Suprapubic skin (tissue), 4 donors: ENCODE measurements at regions not wholly inside any gene's neighbourhood (a gene's known extent, or its start where the extent isn't known, plus 50 kb on each side); places are given as distances from the start of the nearest gene placed in this dataset.

Experiments used
- DNase-seq, 2 donors: peaks; one replicate each; pipeline ENCODE4 v3.0.0-alpha.2; 2019; ENCODE audit warnings: low spot score in 2 of 2
- H3K27ac ChIP-seq: fragments of 200-600 bp; sonication (generic); one replicate; pipeline ENCODE4 v1.5.1; 2019
- H3K27me3 ChIP-seq: fragments of 200-600 bp; sonication (generic); one replicate; pipeline ENCODE4 v1.5.1; 2019
- H3K36me3 ChIP-seq: fragments of 200-600 bp; sonication (generic); one replicate; pipeline ENCODE4 v1.5.1; 2019
- H3K4me1 ChIP-seq: fragments of 200-600 bp; sonication (generic); one replicate; pipeline ENCODE4 v1.5.1; 2019
- H3K4me3 ChIP-seq: fragments of 200-600 bp; sonication (generic); one replicate; pipeline ENCODE4 v1.5.1; 2019; ENCODE audit warnings: mild to moderate bottlenecking
- H3K9me3 ChIP-seq: fragments of 200-600 bp; sonication (generic); one replicate; pipeline ENCODE4 v1.5.1; 2019
- EP300 ChIP-seq: sonication (generic); formaldehyde crosslinking; IDR thresholded peaks from one replicate; pipeline ENCODE4 v1.6.1; 2017; ENCODE audit warnings: antibody characterized with exemption
- POLR2A ChIP-seq, 2 donors: fragments of 450-650 bp; IDR thresholded peaks; one replicate each; pipeline ENCODE4 v1.6.1; 2017; ENCODE audit warnings: antibody characterized with exemption in 2 of 2, mild to moderate bottlenecking in 2 of 2, moderate library complexity in 2 of 2
- POLR2AphosphoS5 ChIP-seq, 3 donors: sonication (generic); formaldehyde crosslinking; IDR thresholded peaks; one replicate each; pipeline ENCODE4 v1.6.1; 2017; ENCODE audit warnings: antibody characterized with exemption in 3 of 3
- WGBS: methylation state at CpG from one replicate; pipeline ENCODE4 v1.1.5; 2018; 5-methylcytosine and 5-hydroxymethylcytosine counted together
- TF ChIP-seq, protein P1 (sequence below), 2 donors: fragments of 200-600 bp in 1 of 2; fragments of 450-650 bp in 1 of 2; sonication (generic) in 1 of 2; IDR thresholded peaks; one replicate each; pipeline ENCODE4 v1.5.1; 2016 to 2019; ENCODE audit warnings: antibody characterized with exemption in 2 of 2, mild to moderate bottlenecking in 1 of 2, moderate library complexity in 1 of 2

DNA sequence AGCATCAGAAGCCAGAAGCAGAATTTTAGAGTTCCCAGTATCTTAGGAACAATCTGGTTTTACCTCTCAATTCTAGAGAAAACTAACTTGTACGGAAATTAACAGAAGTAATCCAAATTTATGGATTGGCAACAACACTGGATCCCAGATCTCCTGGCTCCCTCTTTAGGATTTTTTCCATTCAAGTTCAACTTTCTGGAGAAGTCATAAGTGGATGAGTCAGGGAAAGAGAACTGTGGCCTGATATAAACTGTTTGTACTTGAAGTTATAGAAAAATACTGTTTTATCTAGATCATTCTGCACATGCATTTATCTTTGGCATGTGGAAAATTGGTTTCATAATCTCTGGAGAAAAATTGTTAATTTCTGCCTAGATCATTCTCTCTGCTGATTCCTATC, 380.4 kb downstream of the PCDH7 start:
- H3K4me3 ChIP-seq = no peak overlapping the region
- no peaks in the 10 kb centered on the region for H3K36me3 ChIP-seq
- WGBS = 49% methylated on average over 1 of the region's 1 CpG
- H3K27ac ChIP-seq = no peak overlapping the region
- H3K4me1 ChIP-seq = peaks cover 5% of the 10 kb centered on the region
- no peak for DNase-seq
- H3K9me3 ChIP-seq = no peaks in the 10 kb centered on the region
- no peak for TF ChIP-seq EP300
- TF ChIP-seq, protein P1, sequence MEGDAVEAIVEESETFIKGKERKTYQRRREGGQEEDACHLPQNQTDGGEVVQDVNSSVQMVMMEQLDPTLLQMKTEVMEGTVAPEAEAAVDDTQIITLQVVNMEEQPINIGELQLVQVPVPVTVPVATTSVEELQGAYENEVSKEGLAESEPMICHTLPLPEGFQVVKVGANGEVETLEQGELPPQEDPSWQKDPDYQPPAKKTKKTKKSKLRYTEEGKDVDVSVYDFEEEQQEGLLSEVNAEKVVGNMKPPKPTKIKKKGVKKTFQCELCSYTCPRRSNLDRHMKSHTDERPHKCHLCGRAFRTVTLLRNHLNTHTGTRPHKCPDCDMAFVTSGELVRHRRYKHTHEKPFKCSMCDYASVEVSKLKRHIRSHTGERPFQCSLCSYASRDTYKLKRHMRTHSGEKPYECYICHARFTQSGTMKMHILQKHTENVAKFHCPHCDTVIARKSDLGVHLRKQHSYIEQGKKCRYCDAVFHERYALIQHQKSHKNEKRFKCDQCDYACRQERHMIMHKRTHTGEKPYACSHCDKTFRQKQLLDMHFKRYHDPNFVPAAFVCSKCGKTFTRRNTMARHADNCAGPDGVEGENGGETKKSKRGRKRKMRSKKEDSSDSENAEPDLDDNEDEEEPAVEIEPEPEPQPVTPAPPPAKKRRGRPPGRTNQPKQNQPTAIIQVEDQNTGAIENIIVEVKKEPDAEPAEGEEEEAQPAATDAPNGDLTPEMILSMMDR (IDR thresholded peaks at IDR 0.05) = no peak
- H3K27me3 ChIP-seq = no peaks in the 10 kb centered on the region

- no peak overlapping the region for H3K27ac ChIP-seq
- no peak overlapping the region for H3K4me3 ChIP-seq
- TF ChIP-seq POLR2A (IDR thresholded peaks at IDR 0.05) (no peak), POLR2AphosphoS5 (IDR thresholded peaks at IDR 0.05) (no peak), EP300 (no peak)
- TF ChIP-seq, protein P1 (IDR thresholded peaks at IDR 0.05) = no peak
- H3K4me1 ChIP-seq = peaks cover 5% of the 10 kb centered on the region
- H3K27me3 ChIP-seq = no peaks in the 10 kb centered on the region
- no peak for DNase-seq
- WGBS = 90% methylated on average over 1 of the region's 1 CpG
- no peaks in the 10 kb centered on the region for H3K36me3 ChIP-seq
- no peaks in the 10 kb centered on the region for H3K9me3 ChIP-seq
These were observed 383.9 kb downstream of the PCDH7 start for GRCh38 chr4:31104043-31104442.

GRCh38 chr4:31104577-31104976, 384.4 kb downstream of the PCDH7 start:
- Histone ChIP-seq H3K4me1 (peaks cover 5% of the 10 kb centered on the region), H3K27ac (no peak overlapping the region), H3K27me3 (no peaks in the 10 kb centered on the region), H3K9me3 (no peaks in the 10 kb centered on the region), H3K36me3 (no peaks in the 10 kb centered on the region), H3K4me3 (no peak overlapping the region)
- TF ChIP-seq POLR2A (IDR thresholded peaks at IDR 0.05) (no peak), EP300 (no peak), POLR2AphosphoS5 (IDR thresholded peaks at IDR 0.05) (no peak)
- TF ChIP-seq, protein P1 (IDR thresholded peaks at IDR 0.05) = no peak
- no peak for DNase-seq
- 80% methylated on average over 3 of the region's 3 CpGs for WGBS

DNA sequence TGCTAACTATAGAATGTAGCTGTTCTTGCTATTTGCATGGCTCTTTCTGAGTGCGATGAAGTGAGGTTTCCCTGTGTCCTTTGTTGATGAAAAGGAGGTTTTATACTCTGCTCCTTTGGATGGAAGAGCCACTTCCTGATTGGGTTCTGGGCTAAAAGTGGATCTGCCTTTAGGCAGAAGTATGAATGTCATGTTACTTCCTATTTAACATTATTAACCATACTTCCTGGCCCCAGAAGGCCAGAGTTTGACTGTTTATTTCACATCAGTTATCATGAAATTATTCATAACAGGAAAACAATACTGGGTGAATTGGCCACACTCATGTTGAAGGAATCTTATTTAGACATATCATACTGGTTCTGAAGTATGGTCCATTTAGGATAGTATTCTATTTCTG, 386.2 kb downstream of the PCDH7 start:
- TF ChIP-seq POLR2A (IDR thresholded peaks at IDR 0.05) (no peak), POLR2AphosphoS5 (IDR thresholded peaks at IDR 0.05) (no peak), EP300 (no peak)
- TF ChIP-seq, protein P1 (IDR thresholded peaks at IDR 0.05) = no peak
- Histone ChIP-seq H3K27ac (no peak overlapping the region), H3K27me3 (no peaks in the 10 kb centered on the region), H3K36me3 (no peaks in the 10 kb centered on the region), H3K4me1 (no peaks in the 10 kb centered on the region), H3K4me3 (no peak overlapping the region), H3K9me3 (no peaks in the 10 kb centered on the region)
- no peak for DNase-seq
- WGBS = 84% methylated on average over 1 of the region's 1 CpG

GRCh38 chr4:31107362-31107761, 387.2 kb downstream of the PCDH7 start:
- DNase-seq = no peak
- TF ChIP-seq EP300 (no peak), POLR2A (IDR thresholded peaks at IDR 0.05) (no peak), POLR2AphosphoS5 (IDR thresholded peaks at IDR 0.05) (no peak)
- TF ChIP-seq, protein P1 (IDR thresholded peaks at IDR 0.05) = no peak
- 64% methylated on average over 2 of the region's 2 CpGs for WGBS
- Histone ChIP-seq H3K4me1 (no peaks in the 10 kb centered on the region), H3K27ac (no peak overlapping the region), H3K9me3 (no peaks in the 10 kb centered on the region), H3K4me3 (no peak overlapping the region), H3K36me3 (no peaks in the 10 kb centered on the region), H3K27me3 (no peaks in the 10 kb centered on the region)
